ENCODE measurements at regions not wholly inside any gene's neighbourhood (a gene's known extent, or its start where the extent isn't known, plus 50 kb on each side); places are given as distances from the start of the nearest gene placed in this dataset.
"Not testable (repeated sequence)": the region's sequence is repeated elsewhere in the genome, so short reads cannot be mapped to it uniquely, and the experiment has no call there.

- intact Hi-C loops (cut with DNase I), result no loop called here
- no peak for DNase-seq
These were observed 289.1 kb downstream of the GJA1 start for GRCh38 chr6:121724576-121724975.

GRCh38 chr6:121726596-121726995 lies 291.1 kb downstream of the GJA1 start:
- DNase-seq, result no peak
- intact Hi-C loops (cut with DNase I), result no loop called here

GRCh38 chr6:121730616-121731015 lies 295.2 kb downstream of the GJA1 start:
- intact Hi-C loops (cut with DNase I), result no loop called here
- DNase-seq, result no peak

- intact Hi-C loops (cut with DNase I), result no loop called here
- DNase-seq, result no peak
These were observed 295.9 kb downstream of the GJA1 start for GRCh38 chr6:121731381-121731780.

GRCh38 chr6:121732641-121733040 lies 297.2 kb downstream of the GJA1 start:
- intact Hi-C loops (cut with DNase I), result no loop called here
- DNase-seq, result no peak

GRCh38 chr6:121733234-121733633 lies 297.8 kb downstream of the GJA1 start:
- intact Hi-C loops (cut with DNase I), result no loop called here
- DNase-seq, result no peak

GRCh38 chr6:121740188-121740587 lies 304.7 kb downstream of the GJA1 start:
- DNase-seq; intact Hi-C loops (cut with DNase I): not testable (repeated sequence)

- intact Hi-C loops (cut with DNase I), result no loop called here
These were observed 308.2 kb downstream of the GJA1 start for GRCh38 chr6:121743691-121744090.

GRCh38 chr6:121748376-121748775 lies 312.9 kb downstream of the GJA1 start:
- no peak for DNase-seq

More at GRCh38 chr6:121743691-121744090, 308.2 kb downstream of the GJA1 start:
- no peak for DNase-seq

GRCh38 chr6:121748850-121749249 lies 313.4 kb downstream of the GJA1 start:
- no peak for DNase-seq
- intact Hi-C loops (cut with DNase I), result no loop called here

More at GRCh38 chr6:121748376-121748775, 312.9 kb downstream of the GJA1 start:
- intact Hi-C loops (cut with DNase I), result no loop called here

- intact Hi-C loops (cut with DNase I), result no loop called here
- DNase-seq, result no peak
These were observed 320.0 kb downstream of the GJA1 start for GRCh38 chr6:121755485-121755884.

- intact Hi-C loops (cut with DNase I), result no loop called here
- DNase-seq, result no peak
These were observed 321.2 kb downstream of the GJA1 start for GRCh38 chr6:121756666-121757065.

GRCh38 chr6:121759370-121759769 lies 323.9 kb downstream of the GJA1 start:
- intact Hi-C loops (cut with DNase I), result no loop called here
- no peak for DNase-seq

- no peak for DNase-seq
- intact Hi-C loops (cut with DNase I), result no loop called here
These were observed 324.7 kb downstream of the GJA1 start for GRCh38 chr6:121760191-121760590.

GRCh38 chr6:121760745-121761144 lies 325.3 kb downstream of the GJA1 start:
- DNase-seq, result no peak
- intact Hi-C loops (cut with DNase I), result no loop called here

GRCh38 chr6:121764493-121764892 lies 329.0 kb downstream of the GJA1 start:
- intact Hi-C loops (cut with DNase I), result no loop called here

GRCh38 chr6:121765060-121765459 lies 329.6 kb downstream of the GJA1 start:
- intact Hi-C loops (cut with DNase I), result no loop called here
- DNase-seq, result no peak

More at GRCh38 chr6:121764493-121764892, 329.0 kb downstream of the GJA1 start:
- DNase-seq, result no peak

- no peak for DNase-seq
These were observed 331.8 kb downstream of the GJA1 start for GRCh38 chr6:121767211-121767610.

GRCh38 chr6:121770943-121771342 lies 335.5 kb downstream of the GJA1 start:
- intact Hi-C loops (cut with DNase I), result no loop called here
- DNase-seq, result no peak

More at GRCh38 chr6:121767211-121767610, 331.8 kb downstream of the GJA1 start:
- intact Hi-C loops (cut with DNase I), result no loop called here

GRCh38 chr6:121771937-121772720 lies 336.7 kb downstream of the GJA1 start:
- no peak for DNase-seq
- intact Hi-C loops (cut with DNase I), result no loop called here

GRCh38 chr6:121776054-121776453 lies 340.6 kb downstream of the GJA1 start:
- DNase-seq, result no peak
- intact Hi-C loops (cut with DNase I), result no loop called here

Measured in head of caudate nucleus (tissue), 42 donors.